H1 (cell line): ENCODE measurements at regions not wholly inside any gene's neighbourhood (a gene's known extent, or its start where the extent isn't known, plus 50 kb on each side); places are given as distances from the start of the nearest gene placed in this dataset.

Source experiments
- CTCF ChIA-PET: fragments of 300-600 bp; sonication (Branson Sonifier 250); formaldehyde crosslinking; loops from one replicate; lab custom pipeline; 2021; ENCODE audit not compliant: partially characterized antibody; lab: Charles Lee
- POLR2A ChIA-PET: fragments of 300-600 bp; sonication (Branson Sonifier 250); formaldehyde crosslinking; loops from one replicate; lab custom pipeline; 2021; ENCODE audit warnings: inconsistent platforms; ENCODE audit not compliant: partially characterized antibody; lab: Charles Lee
- DNase-seq, 2 experiments: peaks; one replicate each; pipeline versions ENCODE4 v3.0.0 to v3.0.0-alpha.2; 2010 to 2022; ENCODE audit warnings: low spot score in 2 of 2, low read depth in 1 of 2, mixed read lengths in 1 of 2
- FAIRE-seq: peaks from 2 replicates; lab custom pipeline; 2011; peaks lifted over from hg19 to GRCh38; lab: Jason Lieb, UNC
- H2AFZ ChIP-seq: 2 replicates; pipeline ENCODE4 v1.8.1; 2012; ENCODE audit warnings: low read length, inconsistent platforms
- H2AK5ac ChIP-seq: 2 replicates; pipeline ENCODE4 v1.6.1; 2013; ENCODE audit warnings: low read depth, low read length
- H2BK120ac ChIP-seq: replicated peaks from 2 replicates; pipeline ENCODE3; 2013; ENCODE audit warnings: low read depth, low read length, inconsistent platforms
- H2BK12ac ChIP-seq: 2 replicates; pipeline ENCODE4 v1.6.1; 2013; ENCODE audit warnings: low read depth, low read length
- H2BK15ac ChIP-seq: 2 replicates; pipeline ENCODE4 v1.6.1; 2013; ENCODE audit warnings: low read length
- H2BK20ac ChIP-seq: 2 replicates; pipeline ENCODE4 v1.6.1; 2013; ENCODE audit warnings: low read length
- H2BK5ac ChIP-seq: 2 replicates; pipeline ENCODE4 v1.6.1; 2013; ENCODE audit warnings: low read depth, low read length
- H3K14ac ChIP-seq: 2 replicates; pipeline ENCODE4 v1.6.1; 2013; ENCODE audit warnings: inconsistent platforms; ENCODE audit not compliant: insufficient read length
- H3K18ac ChIP-seq: 2 replicates; pipeline ENCODE4 v1.6.1; 2013; ENCODE audit warnings: low read length; ENCODE audit errors: extremely low read depth
- H3K23ac ChIP-seq: 2 replicates; pipeline ENCODE4 v1.6.1; 2013; ENCODE audit warnings: inconsistent platforms; ENCODE audit not compliant: insufficient read length
- H3K23me2 ChIP-seq: 2 replicates; pipeline ENCODE4 v1.6.1; 2013; ENCODE audit warnings: low read depth, low read length
- H3K27ac ChIP-seq: 2 replicates; pipeline ENCODE4 v1.6.1; 2011; ENCODE audit warnings: low read depth, low read length, inconsistent platforms
- H3K27me3 ChIP-seq, 4 experiments: replicated peaks in 1 of 4; 1 replicate in 1 of 4; 2 replicates in 3 of 4; pipeline versions ENCODE4 v1.6.1 to v1.8.1; 2011 to 2013; ENCODE audit warnings: low read length in 3 of 4, mild to moderate bottlenecking in 3 of 4, inconsistent platforms in 2 of 4, mixed read lengths in 2 of 4, moderate library complexity in 1 of 4; ENCODE audit not compliant: control insufficient read depth in 3 of 4, insufficient read depth in 3 of 4; ENCODE audit errors: extremely low read depth in 1 of 4
- H3K36me3 ChIP-seq, 4 experiments: 2 replicates each; pipeline versions ENCODE4 v1.6.1 to v1.8.1; 2011 to 2013; ENCODE audit warnings: mild to moderate bottlenecking in 4 of 4, low read length in 3 of 4, moderate library complexity in 2 of 4, control low read depth in 1 of 4, inconsistent platforms in 1 of 4; ENCODE audit not compliant: insufficient read depth in 4 of 4, control insufficient read depth in 2 of 4
- H3K4ac ChIP-seq: replicated peaks from 2 replicates; pipeline ENCODE3; 2013; ENCODE audit warnings: low read length, low read depth, mixed read lengths, inconsistent platforms; ENCODE audit not compliant: insufficient read length
- H3K4me1 ChIP-seq, 4 experiments: replicated peaks in 1 of 4; 1 replicate in 1 of 4; 2 replicates in 3 of 4; pipeline versions ENCODE4 v1.6.1 to v1.8.1; 2011 to 2013; ENCODE audit warnings: low read length in 3 of 4, inconsistent platforms in 2 of 4, mixed read lengths in 1 of 4; ENCODE audit not compliant: insufficient read depth in 4 of 4, control insufficient read depth in 3 of 4
- H3K4me2 ChIP-seq, 2 experiments: 2 replicates each; pipeline versions ENCODE4 v1.6.1 to v1.8.1; 2011 to 2013; ENCODE audit warnings: low read depth in 2 of 2, low read length in 2 of 2, control low read depth in 1 of 2, inconsistent platforms in 1 of 2, mild to moderate bottlenecking in 1 of 2; ENCODE audit not compliant: insufficient read depth in 1 of 2
- H3K4me3 ChIP-seq, 4 experiments: fragments of 200-600, 300-600 bp in 1 of 4; sonication (generic), shearing (Covaris generic), sonication (Bioruptor Twin) in 1 of 4; 2 replicates each; pipeline versions ENCODE4 v1.5.1 to v1.8.1; 2011 to 2016; ENCODE audit warnings: low read length in 4 of 4, low read depth in 3 of 4, control low read depth in 2 of 4, inconsistent platforms in 2 of 4, mild to moderate bottlenecking in 2 of 4, mixed read lengths in 1 of 4, moderate library complexity in 1 of 4; ENCODE audit not compliant: insufficient read depth in 2 of 4; ENCODE audit errors: extremely low read depth in 1 of 4
- H3K56ac ChIP-seq: replicated peaks from 2 replicates; pipeline ENCODE3; 2013; ENCODE audit warnings: low read depth, mild to moderate bottlenecking, mixed read lengths, low read length, inconsistent platforms; ENCODE audit not compliant: insufficient read length
- H3K79me1 ChIP-seq: 2 replicates; pipeline ENCODE4 v1.6.1; 2013; ENCODE audit warnings: low read depth, low read length, control low read depth
- H3K79me2 ChIP-seq, 2 experiments: 2 replicates each; pipeline versions ENCODE4 v1.6.1 to v1.8.1; 2012 to 2013; ENCODE audit warnings: low read length in 2 of 2, mild to moderate bottlenecking in 2 of 2, inconsistent platforms in 1 of 2; ENCODE audit not compliant: insufficient read depth in 2 of 2, control insufficient read depth in 1 of 2
- H3K9ac ChIP-seq, 4 experiments: replicated peaks in 1 of 4; 1 replicate in 1 of 4; 2 replicates in 3 of 4; pipeline versions ENCODE4 v1.6.1 to v1.8.1; 2011 to 2013; ENCODE audit warnings: low read depth in 3 of 4, low read length in 3 of 4, control low read depth in 2 of 4, mild to moderate bottlenecking in 2 of 4, moderate library complexity in 2 of 4, inconsistent platforms in 1 of 4; ENCODE audit errors: extremely low read depth in 1 of 4
- H3K9me3 ChIP-seq, 2 experiments: 2 replicates each; pipeline versions ENCODE4 v1.6.1 to v1.8.1; 2012 to 2013; ENCODE audit warnings: mild to moderate bottlenecking in 2 of 2, moderate library complexity in 2 of 2, control low read depth in 1 of 2, inconsistent platforms in 1 of 2, low read depth in 1 of 2, low read length in 1 of 2, mixed read lengths in 1 of 2; ENCODE audit not compliant: insufficient read depth in 2 of 2
- H4K20me1 ChIP-seq, 2 experiments: replicated peaks in 1 of 2; 2 replicates each; pipeline versions ENCODE3 to v1.8.1; 2011 to 2013; ENCODE audit warnings: inconsistent platforms in 2 of 2, low read length in 2 of 2, mild to moderate bottlenecking in 1 of 2; ENCODE audit not compliant: insufficient read depth in 2 of 2, control insufficient read depth in 1 of 2
- H4K5ac ChIP-seq: 2 replicates; pipeline ENCODE4 v1.6.1; 2013; ENCODE audit warnings: low read length, low read depth, mixed read lengths, inconsistent platforms; ENCODE audit not compliant: insufficient read length
- H4K8ac ChIP-seq: 2 replicates; pipeline ENCODE4 v1.8.0; 2013; ENCODE audit warnings: mild to moderate bottlenecking, moderate library complexity, low read length, inconsistent platforms; ENCODE audit not compliant: insufficient read depth; ENCODE audit errors: extremely low read depth
- H4K91ac ChIP-seq: replicated peaks from 2 replicates; pipeline ENCODE3; 2013; ENCODE audit warnings: low read length, mixed read lengths, inconsistent platforms; ENCODE audit not compliant: insufficient read length
- ATF3 ChIP-seq: IDR thresholded peaks from 2 replicates; pipeline ENCODE4 v1.6.1; 2011; ENCODE audit warnings: low read depth, mild to moderate bottlenecking, low read length; ENCODE audit not compliant: insufficient read depth
- CBX5 ChIP-seq: fragments of 300-800, 300-1000 bp; sonication (generic); IDR thresholded peaks from 2 replicates; pipeline ENCODE4 v1.7.1; 2016; ENCODE audit warnings: antibody characterized with exemption, low read length, low read depth
- CHD2 ChIP-seq: IDR thresholded peaks from 2 replicates; pipeline ENCODE4 v1.6.1; 2012; ENCODE audit warnings: low read length, improper control_type of control experiment
- GABPA ChIP-seq: IDR thresholded peaks from 2 replicates; pipeline ENCODE4 v1.6.1; 2011; ENCODE audit warnings: mild to moderate bottlenecking, low read length, moderate library complexity, borderline replicate concordance; ENCODE audit not compliant: insufficient read depth
- GTF2F1 ChIP-seq: IDR thresholded peaks from 2 replicates; pipeline ENCODE4 v1.6.1; 2012; ENCODE audit warnings: low read depth, low read length, improper control_type of control experiment, borderline replicate concordance
- PHF8 ChIP-seq: fragments of 200-600 bp; sonication (generic); conservative IDR thresholded peaks from 2 replicates; pipeline ENCODE4 v1.7.1; 2012; ENCODE audit warnings: low read depth, mild to moderate bottlenecking, inconsistent platforms, low read length, moderate library complexity
- RAD21 ChIP-seq, 2 experiments: IDR thresholded peaks in 1 of 2; conservative IDR thresholded peaks in 1 of 2; 2 replicates each; pipeline ENCODE4 v1.6.1; 2011; ENCODE audit warnings: low read depth in 2 of 2, low read length in 2 of 2, improper control_type of control experiment in 1 of 2, inconsistent platforms in 1 of 2, mild to moderate bottlenecking in 1 of 2, moderate library complexity in 1 of 2
- RNF2 ChIP-seq: fragments of 200-900, 300-1000 bp; sonication (generic); IDR thresholded peaks from 2 replicates; pipeline ENCODE4 v1.7.1; 2016; ENCODE audit warnings: borderline replicate concordance, low read depth, mild to moderate bottlenecking, antibody characterized with exemption, low read length; ENCODE audit not compliant: poor library complexity, severe bottlenecking; ENCODE audit errors: missing control alignments
- YY1 ChIP-seq: IDR thresholded peaks from 2 replicates; pipeline ENCODE4 v1.6.1; 2011; ENCODE audit warnings: low read depth, mild to moderate bottlenecking, low read length
- ZNF274 ChIP-seq: IDR thresholded peaks from 2 replicates; pipeline ENCODE4 v1.7.0; 2012; ENCODE audit warnings: low read length, borderline replicate concordance; ENCODE audit errors: extremely low read depth
- WGBS, 2 experiments: shearing (Covaris generic) in 1 of 2; methylation state at CpG; one replicate each; pipeline versions ENCODE4 v1.1.6 to v1.1.7; 2013 to 2015; ENCODE audit warnings: low lambda C conversion rate in 2 of 2, mixed read lengths in 2 of 2, inconsistent platforms in 1 of 2, low coverage in 1 of 2, missing lambda C conversion rate in 1 of 2; ENCODE audit not compliant: insufficient replicate concordance in 2 of 2, insufficient coverage in 1 of 2, insufficient read length in 1 of 2; ENCODE audit errors: extremely low coverage in 1 of 2, missing lambda C conversion rate in 1 of 2; 5-methylcytosine and 5-hydroxymethylcytosine counted together

- FAIRE-seq: no peak
- Histone ChIP-seq H3K27me3 (no peaks in the 10 kb centered on the region), H2BK5ac (no peak overlapping the region), H3K27ac (no peak overlapping the region), H2BK12ac (no peak overlapping the region), H3K79me2 (no peaks in the 10 kb centered on the region), H2BK120ac (no peak overlapping the region), H3K14ac (no peak overlapping the region), H2AFZ (no peak overlapping the region), H4K20me1 (no peaks in the 10 kb centered on the region), H2BK15ac (no peak overlapping the region), H3K9me3 (no peaks in the 10 kb centered on the region), H4K91ac (no peak overlapping the region), H3K23me2 (no peaks in the 10 kb centered on the region), H3K79me1 (no peaks in the 10 kb centered on the region), H3K4ac (no peak overlapping the region), H3K56ac (no peak overlapping the region), H3K4me1 (no peaks in the 10 kb centered on the region), H3K4me2 (no peak overlapping the region), H2AK5ac (no peak overlapping the region), H3K18ac (no peak overlapping the region), H4K5ac (no peak overlapping the region), H3K9ac (no peak overlapping the region), H3K36me3 (no peaks in the 10 kb centered on the region), H3K23ac (no peak overlapping the region), H4K8ac (no peak overlapping the region), H2BK20ac (no peak overlapping the region), H3K4me3 (no peak overlapping the region)
- no peak for DNase-seq
- ChIA-PET CTCF (interaction anchor here (0.6 to 1.9 kb wide), 3 partner anchors 9 to 251 kb away, joined by 3 to 8 read pairs (median 7); no protein-coding TSS in a partner anchor), POLR2A (no interaction called here)
- TF ChIP-seq GTF2F1 (no peak), RAD21 (IDR thresholded peaks at IDR 0.05 in 1 of 2, conservative IDR thresholded peaks at IDR 0.05 in 1 of 2; ENCODE audit: low read depth in 2 of 2, low read length in 2 of 2) (no peak), YY1 (no peak), PHF8 (no peak), GABPA (no peak), ZNF274 (no peak), CBX5 (no peak), ATF3 (no peak), RNF2 (no peak), CHD2 (no peak)
- WGBS, 2 experiments: 94% methylated on average over 3 of the region's 3 CpGs; no CpG with 5 or more reads in 1 of the 2 experiments
These were observed 473.5 kb downstream of the CCSER2 start for GRCh38 chr10:84801916-84802315.
